Epithelial cell of proximal tubule (primary cell): ENCODE measurements at regions not wholly inside any gene's neighbourhood (a gene's known extent, or its start where the extent isn't known, plus 50 kb on each side); places are given as distances from the start of the nearest gene placed in this dataset.

Experiments used
- DNase-seq: peaks from one replicate; pipeline ENCODE4 v3.0.0-alpha.2; 2011; ENCODE audit warnings: low read depth
- H3K4me3 ChIP-seq: 2 replicates; pipeline ENCODE4 v1.5.1; 2011; ENCODE audit warnings: low read depth, mild to moderate bottlenecking, low read length
- CTCF ChIP-seq: conservative IDR thresholded peaks from 2 replicates; pipeline ENCODE4 v1.5.1; 2012; ENCODE audit warnings: low read depth, mild to moderate bottlenecking, low read length

- no peak overlapping the region for H3K4me3 ChIP-seq
- DNase-seq, result no peak
- TF ChIP-seq CTCF, result no peak
Observed at GRCh38 chr2:383178-383577, 95.3 kb upstream of the ALKAL2 start.

GRCh38 chr2:382728-383022 lies 94.8 kb upstream of the ALKAL2 start:
- DNase-seq, result no peak
- H3K4me3 ChIP-seq, result no peak overlapping the region
- TF ChIP-seq CTCF, result no peak

GRCh38 chr2:381941-382727 lies 94.2 kb upstream of the ALKAL2 start:
- TF ChIP-seq CTCF, result no peak

GRCh38 chr2:381181-381580 lies 93.3 kb upstream of the ALKAL2 start:
- no peak overlapping the region for H3K4me3 ChIP-seq
- no peak for DNase-seq
- no peak for TF ChIP-seq CTCF

More at GRCh38 chr2:381941-382727, 94.2 kb upstream of the ALKAL2 start:
- no peak for DNase-seq
- H3K4me3 ChIP-seq, result no peak overlapping the region

GRCh38 chr2:380772-381171 lies 92.9 kb upstream of the ALKAL2 start:
- no peak for DNase-seq
- TF ChIP-seq CTCF, result no peak
- H3K4me3 ChIP-seq, result no peak overlapping the region

- TF ChIP-seq CTCF, result no peak
- no peak for DNase-seq
- no peak overlapping the region for H3K4me3 ChIP-seq
Observed at GRCh38 chr2:380221-380620, 92.3 kb upstream of the ALKAL2 start.

- H3K4me3 ChIP-seq, result no peak overlapping the region
- DNase-seq, result no peak
- TF ChIP-seq CTCF, result no peak
Observed at GRCh38 chr2:379778-380177, 91.9 kb upstream of the ALKAL2 start.
